Stimulated activated CD8-positive, alpha-beta memory T cell treated with anti-CD3 and anti-CD28 coated beads, Interleukin-12 subunit alpha, Interleukin-12 subunit beta, amount 100 ng/mL, for 1 hour (primary cell): ENCODE measurements at regions not wholly inside any gene's neighbourhood (a gene's known extent, or its start where the extent isn't known, plus 50 kb on each side); places are given as distances from the start of the nearest gene placed in this dataset.
"Not testable (repeated sequence)": the region's sequence is repeated elsewhere in the genome, so short reads cannot be mapped to it uniquely, and the experiment has no call there.

Experiments used
- DNase-seq: peaks from one replicate; pipeline ENCODE4 v3.0.0-alpha.2; 2020; ENCODE audit warnings: low read depth

DNA sequence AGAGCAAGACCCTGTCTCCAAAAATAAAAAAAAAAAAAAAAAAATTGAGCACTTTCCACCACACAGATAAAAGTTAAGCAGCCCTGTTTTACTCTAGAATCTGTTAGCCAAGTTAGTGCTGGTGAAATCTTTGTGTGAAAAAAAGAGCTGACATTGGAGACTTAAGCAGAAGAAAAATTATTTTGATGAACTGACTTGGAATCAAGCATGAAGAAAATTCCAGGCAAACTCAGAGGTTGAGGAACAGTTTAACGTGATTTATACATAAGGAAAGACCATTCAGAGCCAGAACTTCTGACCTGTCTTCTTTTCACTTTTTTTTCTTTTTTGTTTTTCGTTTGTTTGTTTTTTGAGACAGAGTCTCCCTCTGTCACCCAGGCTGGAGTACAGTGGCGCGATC lies 79.6 kb upstream of the RBPJ start:
- DNase-seq = no peak

- DNase-seq = no peak
These were observed 78.4 kb upstream of the RBPJ start for GRCh38 chr4:26242451-26242850.

- DNase-seq = not testable (repeated sequence)
These were observed 76.7 kb upstream of the RBPJ start for GRCh38 chr4:26244138-26244537.

- DNase-seq = no peak
These were observed 72.2 kb upstream of the RBPJ start for GRCh38 chr4:26248647-26249046.

GRCh38 chr4:26252349-26253025 lies 68.3 kb upstream of the RBPJ start:
- DNase-seq = no peak

- DNase-seq = no peak
These were observed 66.8 kb upstream of the RBPJ start for GRCh38 chr4:26253968-26254367.

- DNase-seq = no peak
These were observed 64.8 kb upstream of the RBPJ start for GRCh38 chr4:26255989-26256388.

DNA sequence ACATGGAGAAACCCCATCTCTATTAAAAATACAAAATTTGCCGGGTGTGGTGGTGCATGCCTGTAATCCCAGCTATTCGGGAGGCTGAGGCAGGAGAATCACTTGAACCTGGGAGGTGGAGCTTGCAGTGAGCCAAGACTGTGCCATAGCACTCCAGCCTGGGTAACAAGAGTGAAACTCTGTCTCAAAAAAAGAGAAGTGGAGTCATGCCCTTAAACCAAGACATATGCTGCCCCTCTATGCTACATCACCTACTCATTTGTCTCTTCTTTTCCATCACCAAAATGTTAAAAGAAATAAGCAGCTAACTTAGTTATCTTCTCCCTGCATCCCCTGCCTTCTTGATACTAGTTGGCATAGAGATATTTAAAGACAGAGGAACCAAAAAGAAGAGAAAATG lies 63.4 kb upstream of the RBPJ start:
- not testable (repeated sequence) for DNase-seq

DNA sequence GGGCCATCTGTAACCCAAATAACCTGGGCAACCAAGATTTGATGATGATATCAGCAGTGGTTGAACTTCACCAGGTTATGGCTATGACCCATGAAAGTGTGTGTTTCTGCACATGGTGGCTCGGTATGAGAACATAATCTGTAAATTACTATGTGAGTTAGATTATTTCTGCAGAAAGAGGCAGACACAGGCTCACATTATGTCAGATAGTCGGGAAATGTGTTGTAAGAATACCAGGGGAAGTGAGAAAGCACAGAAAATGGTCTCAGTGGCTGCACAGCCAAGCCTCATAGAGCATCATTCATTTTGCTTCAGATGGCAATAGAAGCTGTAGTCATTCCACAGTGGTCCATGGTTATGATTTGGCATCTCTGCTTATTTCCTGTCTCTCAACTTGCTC lies 63.0 kb upstream of the RBPJ start:
- no peak for DNase-seq

GRCh38 chr4:26260571-26260970 lies 60.2 kb upstream of the RBPJ start:
- DNase-seq = no peak

DNA sequence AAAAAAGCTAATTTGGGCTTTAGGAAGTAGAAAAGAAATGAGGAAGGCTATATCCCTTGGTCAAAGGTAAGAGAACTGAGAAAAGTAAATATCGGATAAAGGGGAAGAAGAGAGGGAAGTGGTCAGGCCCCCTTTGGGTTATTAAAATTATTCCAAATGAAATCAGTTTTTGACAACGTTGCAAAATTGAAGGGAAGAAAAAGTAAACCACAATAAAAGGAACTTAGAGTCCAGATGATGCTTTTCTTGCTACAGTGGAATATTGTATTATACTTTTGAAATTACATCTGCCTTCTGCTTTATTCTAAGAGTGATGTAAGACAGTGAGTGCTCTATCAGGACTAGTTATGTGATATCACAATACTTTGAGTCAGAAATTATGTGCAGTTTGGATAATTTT lies 59.4 kb upstream of the RBPJ start:
- no peak for DNase-seq

DNA sequence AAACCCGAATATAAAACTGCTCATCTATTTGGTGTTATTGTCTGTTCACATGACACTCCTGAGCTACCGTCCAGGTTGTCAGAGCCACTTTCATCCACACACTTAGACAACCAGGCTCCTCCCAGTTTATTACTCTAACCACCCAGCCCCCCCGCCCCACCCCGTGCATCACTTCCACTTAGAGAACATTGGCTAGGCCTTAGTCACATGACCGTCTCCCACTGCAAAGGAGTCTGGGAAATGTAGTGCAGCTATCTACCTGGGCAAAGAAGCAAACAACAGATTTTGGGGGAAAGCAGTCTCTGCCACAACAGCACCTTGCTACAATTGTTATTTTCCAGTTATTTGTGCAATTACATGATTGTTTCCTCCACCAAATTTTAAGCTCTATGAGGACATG lies 57.6 kb upstream of the RBPJ start:
- DNase-seq = no peak

GRCh38 chr4:26264109-26264508 lies 56.7 kb upstream of the RBPJ start:
- no peak for DNase-seq

DNA sequence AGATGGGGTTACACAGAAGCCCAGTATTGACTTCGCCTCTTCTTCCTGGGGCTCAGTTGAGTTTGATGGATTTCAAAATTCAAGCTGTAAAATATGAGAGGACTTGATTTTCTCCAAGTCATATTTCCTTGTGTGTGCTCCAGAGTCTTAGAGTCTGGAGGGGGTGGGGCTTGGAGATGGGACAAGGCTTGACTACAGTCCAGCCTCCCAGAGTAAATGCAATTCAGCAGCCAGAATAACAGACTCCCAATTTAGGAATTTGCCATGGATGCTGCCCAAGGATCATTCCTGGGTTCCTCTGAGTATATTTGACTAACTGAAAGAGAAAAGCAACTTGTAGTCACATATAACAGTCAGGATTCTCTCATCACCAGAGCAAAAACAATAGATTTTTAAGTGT lies 53.7 kb upstream of the RBPJ start:
- no peak for DNase-seq

GRCh38 chr4:26268246-26268645 lies 52.6 kb upstream of the RBPJ start:
- no peak for DNase-seq

- no peak for DNase-seq
These were observed 51.8 kb upstream of the RBPJ start for GRCh38 chr4:26269038-26269437.
